T-cell (primary cell): ENCODE measurements at regions not wholly inside any gene's neighbourhood (a gene's known extent, or its start where the extent isn't known, plus 50 kb on each side); places are given as distances from the start of the nearest gene placed in this dataset.

ENCODE experiments used
- ATAC-seq, 4 experiments: fragments of 200-7000 bp in 3 of 4; fragments of 150-1000 bp in 1 of 4; cut with Tn5 transposase; replicated peaks in 1 of 4; 1 replicate in 3 of 4; 2 replicates in 1 of 4; pipeline ENCODE4 v1.10.0; 2021; ENCODE audit warnings: moderate library complexity in 3 of 4, mild to moderate bottlenecking in 2 of 4, moderate number of reproducible peaks in 1 of 4
- CTCF ChIA-PET, 2 donors: fragments of 300-600 bp; sonication (Branson Sonifier 250); formaldehyde crosslinking; loops; one replicate each; lab custom pipeline; 2022; ENCODE audit warnings: antibody characterized with exemption in 2 of 2; lab: Charles Lee
- POLR2A ChIA-PET, 2 donors: fragments of 300-600 bp; sonication (Branson Sonifier 250); formaldehyde crosslinking; loops; one replicate each; lab custom pipeline; 2022; ENCODE audit warnings: antibody characterized with exemption in 2 of 2; lab: Charles Lee
- DNase-seq, 35 experiments: peaks; one replicate each; pipeline versions ENCODE4 v3.0.0 to v3.0.0-alpha.2; 2013 to 2023
- H3K27ac ChIP-seq: one replicate; pipeline ENCODE4 v1.5.1; 2013; ENCODE audit warnings: low read length
- H3K27me3 ChIP-seq, 2 experiments: replicated peaks in 1 of 2; 1 replicate in 1 of 2; 2 replicates in 1 of 2; pipeline versions ENCODE4 v1.6.1 to v1.7.0; 2013; ENCODE audit warnings: low read length in 1 of 2, mixed read lengths in 1 of 2; ENCODE audit not compliant: control insufficient read depth in 2 of 2, insufficient read depth in 2 of 2; ENCODE audit errors: extremely low read depth in 1 of 2
- H3K36me3 ChIP-seq, 2 donors: 1 replicate in 1 of 2; 2 replicates in 1 of 2; pipeline versions ENCODE4 v1.6.1 to v1.7.0; 2013; ENCODE audit warnings: low read length in 1 of 2; ENCODE audit not compliant: control insufficient read depth in 2 of 2, insufficient read depth in 1 of 2; ENCODE audit errors: extremely low read depth in 1 of 2
- H3K4me1 ChIP-seq, 2 experiments: 1 replicate in 1 of 2; 2 replicates in 1 of 2; pipeline versions ENCODE4 v1.6.1 to v1.7.0; 2013; ENCODE audit warnings: low read length in 2 of 2, mixed read lengths in 1 of 2; ENCODE audit not compliant: insufficient read depth in 2 of 2, control insufficient read depth in 1 of 2; ENCODE audit errors: extremely low read depth in 1 of 2
- H3K4me3 ChIP-seq, 2 donors: 1 replicate in 1 of 2; 2 replicates in 1 of 2; pipeline versions ENCODE4 v1.5.1 to v1.7.0; 2013; ENCODE audit warnings: mild to moderate bottlenecking in 2 of 2, low read length in 1 of 2, moderate library complexity in 1 of 2; ENCODE audit not compliant: control insufficient read depth in 1 of 2; ENCODE audit errors: extremely low read depth in 1 of 2
- H3K9me3 ChIP-seq: 2 replicates; pipeline ENCODE4 v1.7.0; 2013
- H3K27ac Mint-ChIP-seq, 2 donors: one replicate each; pipeline ENCODE4 v1.8.0; 2020 to 2021; ENCODE audit warnings: mild to moderate bottlenecking in 2 of 2, mixed read lengths in 2 of 2
- H3K27me3 Mint-ChIP-seq, 2 donors: one replicate each; pipeline ENCODE4 v1.8.0; 2021 to 2022; ENCODE audit warnings: mixed read lengths in 2 of 2
- H3K36me3 Mint-ChIP-seq: one replicate; pipeline ENCODE4 v1.8.0; 2021; ENCODE audit warnings: mixed read lengths
- H3K4me1 Mint-ChIP-seq, 3 donors: one replicate each; pipeline ENCODE4 v1.8.0; 2020 to 2022; ENCODE audit warnings: mixed read lengths in 3 of 3, mild to moderate bottlenecking in 1 of 3
- H3K4me3 Mint-ChIP-seq, 3 donors: one replicate each; pipeline ENCODE4 v1.8.0; 2020 to 2022; ENCODE audit warnings: mild to moderate bottlenecking in 3 of 3, mixed read lengths in 3 of 3, moderate library complexity in 3 of 3
- H3K9me3 Mint-ChIP-seq, 3 donors: one replicate each; pipeline ENCODE4 v1.8.0; 2020 to 2022; ENCODE audit warnings: mixed read lengths in 3 of 3
- WGBS: methylation state at CpG from one replicate; pipeline ENCODE4 v1.1.5; 2013; ENCODE audit warnings: missing lambda C conversion rate; ENCODE audit not compliant: insufficient coverage; 5-methylcytosine and 5-hydroxymethylcytosine counted together

DNA sequence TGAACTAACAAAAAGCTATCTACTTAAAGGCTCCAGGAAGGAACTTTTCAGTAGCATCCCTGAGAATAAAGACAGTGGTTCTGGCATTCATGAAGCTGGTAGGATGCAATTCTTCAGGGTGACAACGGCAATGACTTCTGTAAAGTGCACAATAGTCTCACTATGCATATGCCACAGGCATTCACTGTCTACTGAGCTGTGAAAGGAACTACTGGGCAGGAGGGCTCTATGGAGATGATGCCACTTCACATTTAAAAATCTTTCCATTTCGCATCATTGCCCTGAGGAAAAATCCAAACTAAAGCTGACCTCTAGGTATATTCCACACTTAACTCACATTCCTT lies 2020.6 kb upstream of the PCDH20 start:
- Mint-ChIP-seq H3K4me1 (no peaks in the 10 kb centered on the region), H3K36me3 (no peaks in the 10 kb centered on the region), H3K27ac (no peak overlapping the region), H3K9me3 (peaks cover 8 to 14% (median 10%) of the 10 kb centered on the region in 3 donors), H3K4me3 (no peak overlapping the region), H3K27me3 (no peaks in the 10 kb centered on the region)
- Histone ChIP-seq H3K4me1 (no peaks in the 10 kb centered on the region), H3K27me3 (no peaks in the 10 kb centered on the region), H3K4me3 (no peak overlapping the region), H3K36me3 (no peaks in the 10 kb centered on the region), H3K27ac (no peak overlapping the region), H3K9me3 (no peaks in the 10 kb centered on the region)
- ATAC-seq (no peak), DNase-seq (no peak)
- no CpG with 5 or more reads among the region's 2 CpGs for WGBS
- POLR2A ChIA-PET, result no interaction called here
- CTCF ChIA-PET, result no interaction called here

DNA sequence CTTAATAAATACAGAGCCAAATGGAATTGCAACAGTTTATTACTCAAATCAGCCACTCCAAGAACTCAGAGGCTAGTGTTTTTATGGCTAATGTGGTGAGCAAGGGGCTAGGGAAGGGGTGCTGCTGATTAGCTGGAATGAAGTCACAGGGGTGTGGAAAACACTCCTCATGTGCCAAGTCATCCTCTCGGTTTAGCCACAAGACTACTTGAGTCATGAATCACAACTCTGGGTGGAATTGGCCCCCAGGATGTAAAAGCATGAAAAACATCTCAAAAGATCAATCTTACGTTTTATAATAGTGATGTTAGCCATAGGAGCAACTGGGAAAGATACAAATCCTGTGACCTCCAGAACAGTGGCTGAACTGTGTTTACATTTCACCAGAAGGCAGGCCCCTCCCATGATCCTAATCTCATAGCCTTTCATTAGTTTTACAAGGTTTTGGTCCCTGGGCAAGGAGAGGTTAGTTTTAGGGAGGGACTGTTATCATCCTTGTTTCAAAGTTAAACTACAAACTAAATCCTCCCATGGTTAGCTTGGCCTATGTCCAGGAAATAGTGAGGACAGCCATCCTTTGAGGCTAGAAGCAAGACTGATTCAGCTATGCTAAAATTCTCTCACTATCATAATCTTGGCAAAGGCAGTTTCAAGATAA lies 2020.1 kb upstream of the PCDH20 start:
- Histone ChIP-seq H3K4me1 (no peaks in the 10 kb centered on the region), H3K27me3 (no peaks in the 10 kb centered on the region), H3K27ac (no peak overlapping the region), H3K36me3 (no peaks in the 10 kb centered on the region), H3K4me3 (no peak overlapping the region), H3K9me3 (no peaks in the 10 kb centered on the region)
- ATAC-seq (no peak), DNase-seq (no peak)
- no CpG with 5 or more reads among the region's 2 CpGs for WGBS
- Mint-ChIP-seq H3K4me3 (no peak overlapping the region), H3K9me3 (peaks cover 8 to 13% (median 10%) of the 10 kb centered on the region in 3 donors), H3K27ac (no peak overlapping the region), H3K4me1 (no peaks in the 10 kb centered on the region), H3K27me3 (no peaks in the 10 kb centered on the region), H3K36me3 (no peaks in the 10 kb centered on the region)
- ChIA-PET CTCF (no interaction called here), POLR2A (no interaction called here)

DNA sequence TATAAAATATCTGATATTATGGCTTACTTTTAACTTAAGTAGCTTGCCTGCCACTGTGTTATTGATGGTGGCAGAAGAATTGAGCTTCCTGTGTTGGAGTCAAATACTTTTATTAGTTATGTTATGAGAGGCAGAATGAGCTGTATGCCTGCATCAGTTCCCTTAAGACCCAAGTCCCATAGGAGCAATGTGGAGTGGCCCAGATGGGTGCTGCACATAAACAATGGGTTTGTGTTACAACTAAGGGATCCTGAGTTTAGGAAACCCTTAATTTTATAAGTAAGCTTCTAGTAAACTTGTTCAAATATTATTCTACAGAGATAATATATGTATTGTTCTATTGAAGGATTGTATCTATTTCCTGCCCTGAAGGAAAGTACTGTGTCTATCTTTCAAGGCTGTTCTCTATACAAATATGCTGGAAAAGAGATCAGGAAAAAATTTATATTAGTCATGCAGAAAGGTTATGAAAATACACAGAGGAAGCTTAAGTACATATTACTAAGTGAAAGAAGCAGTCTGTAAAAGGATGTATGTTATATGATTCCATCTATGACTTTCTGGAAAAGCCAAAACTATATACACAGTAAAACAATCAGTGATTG lies 2018.0 kb upstream of the PCDH20 start:
- H3K27ac Mint-ChIP-seq, result no peak overlapping the region
- Histone ChIP-seq H3K36me3 (no peaks in the 10 kb centered on the region), H3K27ac (no peak overlapping the region), H3K4me3 (no peak overlapping the region), H3K4me1 (no peaks in the 10 kb centered on the region), H3K9me3 (no peaks in the 10 kb centered on the region), H3K27me3 (no peaks in the 10 kb centered on the region)
- H3K4me1 Mint-ChIP-seq, result no peaks in the 10 kb centered on the region
- no peaks in the 10 kb centered on the region for H3K27me3 Mint-ChIP-seq
- no peak overlapping the region for H3K4me3 Mint-ChIP-seq
- CTCF ChIA-PET, result no interaction called here
- DNase-seq (no peak), ATAC-seq (no peak)
- no peaks in the 10 kb centered on the region for H3K36me3 Mint-ChIP-seq
- POLR2A ChIA-PET, result no interaction called here
- H3K9me3 Mint-ChIP-seq, result peaks cover under 1 to 13% (median 6%) of the 10 kb centered on the region in 3 donors

DNA sequence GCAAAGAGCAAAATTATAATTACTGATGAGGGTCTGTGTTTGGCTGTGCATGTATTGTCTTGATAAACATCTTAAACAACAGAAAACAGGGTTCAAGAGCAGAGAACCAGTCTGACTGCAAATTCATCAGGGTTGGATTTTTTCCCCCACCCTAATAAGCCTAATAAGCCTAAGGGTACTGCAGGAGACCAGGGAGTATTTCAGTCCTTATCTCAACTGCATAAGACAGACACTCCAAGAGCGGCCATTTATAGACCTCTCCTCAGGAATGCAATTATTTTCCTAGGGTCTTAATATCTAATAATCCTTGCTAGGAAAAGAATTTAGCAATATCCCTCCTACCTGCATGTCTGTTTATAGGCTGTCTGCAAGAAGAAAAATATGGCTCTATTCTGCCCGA lies 2011.5 kb upstream of the PCDH20 start:
- ATAC-seq (no peak), DNase-seq (no peak)
- Histone ChIP-seq H3K27ac (no peak overlapping the region), H3K4me3 (no peak overlapping the region), H3K4me1 (no peaks in the 10 kb centered on the region), H3K27me3 (no peaks in the 10 kb centered on the region), H3K9me3 (no peaks in the 10 kb centered on the region), H3K36me3 (no peaks in the 10 kb centered on the region)
- H3K4me1 Mint-ChIP-seq, result no peaks in the 10 kb centered on the region
- H3K9me3 Mint-ChIP-seq, result peaks cover 6 to 13% (median 8%) of the 10 kb centered on the region in 3 donors
- no peaks in the 10 kb centered on the region for H3K36me3 Mint-ChIP-seq
- H3K27me3 Mint-ChIP-seq, result no peaks in the 10 kb centered on the region
- no peak overlapping the region for H3K4me3 Mint-ChIP-seq
- 86% methylated on average over 1 of the region's 2 CpGs for WGBS
- CTCF ChIA-PET, result no interaction called here
- POLR2A ChIA-PET, result no interaction called here
- no peak overlapping the region for H3K27ac Mint-ChIP-seq

DNA sequence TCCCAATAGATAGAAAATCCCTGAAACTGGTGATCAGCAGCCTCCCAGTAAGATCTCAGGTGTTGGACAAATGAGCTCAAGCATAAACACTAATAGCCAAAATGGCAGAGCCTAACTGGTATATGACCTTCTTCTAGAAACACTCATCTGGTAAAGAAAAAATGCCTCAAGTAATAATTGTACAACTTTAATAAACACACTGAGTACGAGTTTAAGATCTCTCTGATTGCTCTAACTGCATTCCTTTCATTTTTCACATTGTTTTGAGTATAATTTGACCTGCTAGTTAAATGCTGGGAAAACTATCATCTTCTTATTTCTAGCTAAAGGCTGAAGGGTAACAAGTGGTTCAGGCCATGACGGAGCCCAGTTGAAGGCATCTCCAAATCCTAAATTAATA lies 2009.5 kb upstream of the PCDH20 start:
- H3K27ac Mint-ChIP-seq, result no peak overlapping the region
- H3K36me3 Mint-ChIP-seq, result no peaks in the 10 kb centered on the region
- Histone ChIP-seq H3K36me3 (no peaks in the 10 kb centered on the region), H3K27me3 (no peaks in the 10 kb centered on the region), H3K27ac (no peak overlapping the region), H3K9me3 (no peaks in the 10 kb centered on the region), H3K4me1 (no peaks in the 10 kb centered on the region), H3K4me3 (no peak overlapping the region)
- ChIA-PET POLR2A (no interaction called here), CTCF (no interaction called here)
- WGBS, result 100% methylated on average over 1 of the region's 2 CpGs
- H3K4me1 Mint-ChIP-seq, result no peaks in the 10 kb centered on the region
- no peak for ATAC-seq
- H3K27me3 Mint-ChIP-seq, result no peaks in the 10 kb centered on the region
- DNase-seq, result no peak
- H3K4me3 Mint-ChIP-seq, result no peak overlapping the region
- peaks cover 8 to 13% (median 10%) of the 10 kb centered on the region in 3 donors for H3K9me3 Mint-ChIP-seq

DNA sequence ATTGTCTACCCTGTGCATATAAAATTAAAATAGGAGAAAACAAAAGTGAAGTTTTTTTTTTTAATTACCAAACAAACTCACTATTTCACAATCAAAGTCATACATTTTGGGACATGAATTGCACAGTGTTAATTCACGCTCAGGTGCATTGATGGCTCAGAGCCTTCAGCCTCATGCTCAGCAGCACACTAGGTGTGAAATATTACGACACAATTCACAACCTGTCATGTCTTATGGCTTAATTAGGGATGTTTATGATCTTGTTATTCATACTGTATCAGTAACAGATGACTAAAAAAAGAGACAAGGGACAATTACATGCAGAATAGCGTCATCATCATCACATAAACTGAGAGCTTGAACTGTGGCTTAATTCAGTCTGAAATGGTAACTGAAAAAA lies 2005.5 kb upstream of the PCDH20 start:
- no peak for ATAC-seq
- no peaks in the 10 kb centered on the region for H3K9me3 ChIP-seq
- H3K27me3 Mint-ChIP-seq, result no peaks in the 10 kb centered on the region
- H3K9me3 Mint-ChIP-seq, result peaks cover 4 to 15% (median 12%) of the 10 kb centered on the region in 3 donors
- no peak overlapping the region for H3K27ac ChIP-seq
- CTCF ChIA-PET, result no interaction called here
- POLR2A ChIA-PET, result no interaction called here
- WGBS, result no CpG with 5 or more reads among the region's 3 CpGs
- H3K4me1 Mint-ChIP-seq, result no peaks in the 10 kb centered on the region
- DNase-seq, result no peak
- no peak overlapping the region for H3K4me3 ChIP-seq
- no peaks in the 10 kb centered on the region for H3K36me3 Mint-ChIP-seq
- no peaks in the 10 kb centered on the region for H3K27me3 ChIP-seq
- no peak overlapping the region for H3K27ac Mint-ChIP-seq
- no peak overlapping the region for H3K4me3 Mint-ChIP-seq
- no peaks in the 10 kb centered on the region for H3K4me1 ChIP-seq
- H3K36me3 ChIP-seq, result no peaks in the 10 kb centered on the region

DNA sequence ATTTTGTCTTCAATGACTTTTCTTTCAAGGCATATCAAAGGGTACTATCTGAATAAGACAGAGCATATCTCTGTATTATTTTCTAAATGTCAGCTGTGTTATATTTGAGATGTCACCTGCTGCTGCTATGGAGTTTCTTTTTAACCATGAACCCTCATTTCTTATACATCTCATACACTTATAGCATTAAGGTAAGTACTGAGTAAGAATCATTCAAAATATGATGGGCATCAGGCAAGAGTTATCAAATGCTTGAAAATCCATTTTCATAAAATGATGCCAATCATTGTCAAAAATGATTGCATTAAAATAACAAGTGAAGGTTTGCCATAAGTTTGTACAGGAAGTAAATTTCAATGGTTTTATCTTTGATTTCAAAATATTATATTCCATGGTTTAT lies 2005.0 kb upstream of the PCDH20 start:
- CTCF ChIA-PET, result no interaction called here
- no peak for ATAC-seq

More for the DNA sequence above, 2005.0 kb upstream of the PCDH20 start:
- Mint-ChIP-seq H3K27me3 (no peaks in the 10 kb centered on the region), H3K4me3 (no peak overlapping the region), H3K9me3 (peaks cover 5 to 15% (median 12%) of the 10 kb centered on the region in 3 donors), H3K36me3 (no peaks in the 10 kb centered on the region), H3K4me1 (no peaks in the 10 kb centered on the region), H3K27ac (no peak overlapping the region)
- H3K4me1 ChIP-seq, result no peaks in the 10 kb centered on the region
- no peaks in the 10 kb centered on the region for H3K9me3 ChIP-seq
- H3K27ac ChIP-seq, result no peak overlapping the region
- H3K27me3 ChIP-seq, result no peaks in the 10 kb centered on the region
- no peaks in the 10 kb centered on the region for H3K36me3 ChIP-seq
- POLR2A ChIA-PET, result no interaction called here
- no peak for DNase-seq
- H3K4me3 ChIP-seq, result no peak overlapping the region
